HT1080 (cell line): ENCODE measurements at regions not wholly inside any gene's neighbourhood (a gene's known extent, or its start where the extent isn't known, plus 50 kb on each side); places are given as distances from the start of the nearest gene placed in this dataset. TPM values are rescaled to one million over a fixed set of nuclear protein-coding genes. Genes with fewer than 3 reads are reported as not detected.

ENCODE experiments used
- DNase-seq: peaks from one replicate; pipeline ENCODE4 v3.0.0-alpha.2; 2015; ENCODE audit warnings: low read depth
- small RNA-seq: library from RNA; depleted of rRNA; stranded (forward); fragments of <200 nt; gene quantifications from one replicate; pipeline ENCODE3, GENCODE V24; 2014

DNA sequence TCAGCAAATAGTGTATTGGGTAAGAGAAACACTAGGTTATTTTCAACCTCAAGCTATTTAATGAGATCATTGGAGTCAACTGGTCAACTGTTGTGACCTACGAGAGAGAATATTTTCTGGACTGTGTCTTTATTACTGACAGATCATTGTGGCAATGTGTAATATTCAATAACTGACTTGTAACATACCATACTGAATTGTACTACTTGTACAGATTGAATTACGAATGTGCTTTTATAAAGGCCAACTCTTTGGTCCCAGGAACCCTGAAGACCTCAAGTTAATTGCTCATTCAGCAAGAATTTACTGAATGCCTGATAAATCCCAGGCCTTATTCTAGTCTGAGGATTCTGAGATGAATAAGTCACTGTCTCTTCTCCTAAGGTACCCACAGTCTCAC, 56.1 kb upstream of the CAMK1G start:
- peak; percentile 83 for DNase-seq

DNA sequence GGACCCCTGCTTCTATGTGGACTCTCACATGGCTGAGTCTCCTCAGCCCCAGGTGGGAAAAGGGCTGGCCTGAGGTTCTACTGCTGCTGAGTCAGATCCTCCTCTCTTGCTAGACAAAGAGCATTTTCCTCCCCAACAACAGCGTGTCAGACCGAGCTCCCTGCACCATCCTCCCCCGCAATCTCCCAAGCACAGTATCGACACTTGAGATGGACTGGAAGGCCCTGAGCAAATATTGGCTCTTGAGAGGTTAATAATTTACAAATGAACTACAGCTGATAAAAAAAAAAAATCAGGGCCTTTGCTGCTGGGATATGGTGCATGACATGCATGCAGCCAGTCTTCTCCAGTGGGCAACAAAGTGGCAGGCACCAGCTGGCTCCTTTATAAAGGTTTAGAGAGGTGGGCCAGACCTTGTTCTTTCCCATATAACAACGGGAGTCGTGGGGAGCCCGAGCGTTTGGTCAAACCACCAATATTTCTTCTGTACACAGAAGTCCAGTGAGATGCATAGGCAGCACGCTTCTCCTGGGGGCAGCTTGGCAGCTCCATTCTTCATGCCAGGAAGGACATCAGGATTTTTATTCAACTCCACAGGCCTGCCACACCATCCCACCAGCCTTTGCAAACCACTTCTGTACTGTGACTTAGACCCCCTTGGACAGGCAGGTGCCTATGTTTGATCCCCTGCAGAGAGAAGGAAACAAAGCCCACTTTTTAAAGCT, 55.4 kb upstream of the CAMK1G start:
- DNase-seq, result peak; percentile 88

DNA sequence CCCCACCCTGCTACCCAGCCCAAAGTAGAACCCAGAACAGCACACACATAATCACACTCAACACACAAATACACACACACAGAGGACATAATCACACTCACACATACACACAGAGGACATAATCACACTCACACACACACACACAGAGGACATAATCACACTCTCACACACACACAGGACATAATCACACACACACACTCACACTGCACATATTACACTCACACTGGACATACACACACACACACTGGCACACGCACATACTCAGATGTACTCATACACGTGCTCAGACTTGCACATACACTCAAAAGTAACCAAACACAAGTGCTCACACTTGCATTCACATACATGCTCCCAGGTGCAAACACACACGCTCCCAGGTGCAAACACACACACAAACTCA, 54.3 kb upstream of the CAMK1G start:
- DNase-seq, result no peak

DNA sequence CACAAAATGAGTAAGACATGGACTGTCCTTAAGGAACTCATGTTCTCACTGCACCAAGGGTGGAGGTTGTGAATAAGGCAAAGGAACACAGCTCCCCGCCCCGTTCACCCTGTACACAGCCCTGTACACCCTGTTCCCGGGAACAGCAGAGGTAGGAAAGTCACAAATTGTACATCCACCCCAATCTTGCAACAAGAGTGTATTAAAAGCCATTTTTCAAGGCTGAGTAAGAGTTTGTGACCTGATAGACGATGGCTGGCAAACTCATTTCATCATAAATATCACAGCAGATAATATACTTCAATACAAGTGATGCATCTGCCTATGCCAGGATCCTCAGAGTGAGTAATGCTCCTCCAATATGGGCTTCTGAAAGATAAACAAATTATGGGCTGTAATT, 52.5 kb upstream of the CAMK1G start:
- no peak for DNase-seq

DNA sequence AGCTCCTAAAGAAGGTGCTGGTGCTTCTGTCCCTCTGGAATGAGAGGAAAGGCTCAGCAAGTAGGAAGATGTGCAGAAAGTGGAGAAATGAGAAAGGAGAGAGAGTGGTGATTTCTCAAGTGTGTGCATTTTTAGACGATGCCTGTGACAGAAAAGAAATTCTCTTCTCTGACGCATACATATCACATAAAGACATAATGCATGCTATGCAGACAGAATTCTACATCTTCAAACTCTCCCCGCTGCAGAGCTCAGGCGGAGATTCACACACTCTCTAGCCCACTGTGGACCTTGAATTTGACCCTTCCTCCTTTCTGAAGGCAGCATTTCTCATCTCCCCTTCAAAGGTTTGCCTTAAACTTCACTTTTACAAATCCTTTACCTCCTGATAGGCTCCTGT, 52.0 kb upstream of the CAMK1G start:
- no peak for DNase-seq

Small RNAs in the stretch of these regions (small RNA-seq; reads per million reads assigned to genes)
- gene AC104465.1, result not detected
